ENCODE measurements at regions not wholly inside any gene's neighbourhood (a gene's known extent, or its start where the extent isn't known, plus 50 kb on each side); places are given as distances from the start of the nearest gene placed in this dataset.
"Not testable (repeated sequence)": the region's sequence is repeated elsewhere in the genome, so short reads cannot be mapped to it uniquely, and the experiment has no call there.

DNA sequence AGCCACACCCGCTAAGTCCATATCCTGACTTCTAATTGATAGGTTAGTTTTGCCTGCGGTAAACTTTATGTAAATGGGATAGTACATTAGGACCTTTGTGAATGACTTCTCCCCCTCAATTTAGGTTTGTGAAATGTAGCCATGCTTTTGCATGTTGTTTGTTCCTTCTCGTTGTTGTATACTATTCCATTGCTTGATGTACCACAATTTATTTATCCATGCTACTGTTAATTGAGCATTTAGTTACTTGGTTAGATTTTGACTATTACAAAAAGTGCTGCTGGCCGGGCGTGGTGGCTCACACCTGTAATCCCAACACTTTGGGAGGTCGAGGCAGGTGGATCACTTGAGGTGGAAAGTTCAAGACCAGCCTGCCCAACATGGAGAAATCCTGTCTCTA, 150.8 kb upstream of the MED13 start:
- not testable (repeated sequence) for DNase-seq (ENCODE audit: extremely low spot score, insufficient read length, low read depth)
- peak; percentile 33 for FAIRE-seq

DNA sequence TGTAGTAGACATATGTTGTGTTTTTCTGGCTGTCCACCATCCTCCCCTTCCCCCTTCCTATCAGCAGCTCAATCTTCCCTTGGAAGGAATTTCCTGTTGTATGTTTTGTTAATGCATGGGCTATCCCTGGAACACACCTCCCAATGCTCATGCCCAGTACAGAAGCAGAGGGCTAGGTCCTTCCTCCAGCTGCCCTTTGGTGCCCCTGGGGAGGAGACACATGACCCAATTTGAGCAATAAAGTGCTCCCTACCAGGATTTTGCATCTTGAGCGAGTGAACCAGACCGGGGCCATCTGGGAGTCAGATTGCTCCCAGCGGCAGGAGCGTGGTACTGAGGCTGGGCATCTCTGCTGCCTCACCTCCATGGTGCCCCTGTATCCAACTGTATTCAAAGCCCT, 141.5 kb upstream of the MED13 start:
- FAIRE-seq, result no peak
- no peak for DNase-seq (ENCODE audit: extremely low spot score, insufficient read length, low read depth)

DNA sequence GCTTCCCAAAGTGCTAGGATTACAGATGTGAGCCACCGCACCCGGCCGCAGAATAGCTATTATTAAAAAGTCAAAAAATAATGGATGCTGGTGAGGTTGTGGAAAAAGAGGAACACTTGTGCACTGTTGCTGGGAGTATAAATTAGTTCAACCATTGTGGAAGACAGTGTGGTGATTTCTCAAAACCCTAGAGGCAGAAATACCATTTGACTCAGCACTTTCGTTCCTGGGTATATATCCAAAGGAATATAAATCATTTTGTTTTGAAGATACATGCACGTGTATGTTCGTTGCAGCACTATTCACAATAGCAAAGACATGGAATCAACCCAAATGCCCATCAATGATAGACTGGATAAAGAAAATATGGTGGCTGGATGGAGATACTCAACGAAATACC, 132.1 kb upstream of the MED13 start:
- not testable (repeated sequence) for FAIRE-seq; DNase-seq (ENCODE audit: extremely low spot score, insufficient read length, low read depth)

DNA sequence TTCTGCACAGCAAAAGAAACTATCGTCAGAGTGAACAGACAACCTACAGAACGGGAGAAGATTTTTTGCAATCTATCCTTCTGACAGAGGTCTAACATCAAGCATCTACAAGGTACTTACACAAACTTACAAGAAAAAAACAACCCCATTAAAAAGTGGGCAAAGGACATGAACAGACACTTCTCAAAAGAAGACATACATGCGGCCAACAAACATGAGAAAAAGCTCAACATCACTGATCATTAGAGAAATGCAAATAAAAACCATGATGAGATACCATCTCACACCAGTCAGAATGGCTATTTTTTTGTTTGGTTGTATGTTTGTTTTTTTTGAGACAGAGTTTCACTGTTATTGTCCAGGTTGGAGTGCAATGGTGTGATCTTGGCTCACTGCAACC, 131.5 kb upstream of the MED13 start:
- DNase-seq (ENCODE audit: extremely low spot score, insufficient read length, low read depth), result not testable (repeated sequence)

DNA sequence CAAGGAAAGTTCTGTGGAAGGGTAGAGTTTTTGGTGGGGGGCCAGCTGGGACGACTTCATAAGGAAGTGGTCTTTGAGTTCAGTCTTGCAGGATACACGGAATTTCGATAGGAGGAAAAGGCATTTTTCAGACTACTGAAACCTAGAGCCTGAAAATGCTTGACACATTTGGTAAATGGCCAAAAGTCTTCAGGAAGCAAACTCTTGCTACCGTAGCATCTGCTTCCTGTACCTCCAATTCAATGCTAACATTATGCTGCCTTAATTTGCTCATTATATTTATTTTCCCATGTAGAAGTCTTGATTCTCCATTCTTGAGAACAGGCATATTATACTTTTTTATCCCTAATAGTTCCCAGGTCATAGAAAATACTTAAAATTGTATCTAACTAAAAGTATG, 129.3 kb upstream of the MED13 start:
- DNase-seq (ENCODE audit: extremely low spot score, insufficient read length, low read depth) (no peak), FAIRE-seq (no peak)

More for the DNA sequence above, 131.5 kb upstream of the MED13 start:
- not testable (repeated sequence) for FAIRE-seq

DNA sequence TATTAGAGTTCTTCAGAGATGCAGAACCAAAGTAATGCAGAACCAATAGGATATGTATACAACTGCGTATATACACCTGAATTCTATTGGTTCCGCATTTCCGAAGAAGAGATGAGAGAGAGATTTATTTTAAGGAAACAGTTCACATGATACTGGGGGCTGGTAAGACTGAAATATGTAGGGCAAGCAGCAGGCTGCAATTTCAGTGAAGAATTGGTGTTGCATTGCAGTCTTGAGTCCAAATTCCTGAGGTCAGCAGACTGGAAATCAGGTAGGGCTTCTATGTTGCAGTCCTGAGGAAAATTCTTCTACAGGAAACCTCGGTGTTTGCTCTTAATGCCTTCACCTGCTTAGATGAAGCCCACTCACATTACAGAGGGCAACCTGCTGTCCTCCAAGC, 128.2 kb upstream of the MED13 start:
- FAIRE-seq, result no peak

DNA sequence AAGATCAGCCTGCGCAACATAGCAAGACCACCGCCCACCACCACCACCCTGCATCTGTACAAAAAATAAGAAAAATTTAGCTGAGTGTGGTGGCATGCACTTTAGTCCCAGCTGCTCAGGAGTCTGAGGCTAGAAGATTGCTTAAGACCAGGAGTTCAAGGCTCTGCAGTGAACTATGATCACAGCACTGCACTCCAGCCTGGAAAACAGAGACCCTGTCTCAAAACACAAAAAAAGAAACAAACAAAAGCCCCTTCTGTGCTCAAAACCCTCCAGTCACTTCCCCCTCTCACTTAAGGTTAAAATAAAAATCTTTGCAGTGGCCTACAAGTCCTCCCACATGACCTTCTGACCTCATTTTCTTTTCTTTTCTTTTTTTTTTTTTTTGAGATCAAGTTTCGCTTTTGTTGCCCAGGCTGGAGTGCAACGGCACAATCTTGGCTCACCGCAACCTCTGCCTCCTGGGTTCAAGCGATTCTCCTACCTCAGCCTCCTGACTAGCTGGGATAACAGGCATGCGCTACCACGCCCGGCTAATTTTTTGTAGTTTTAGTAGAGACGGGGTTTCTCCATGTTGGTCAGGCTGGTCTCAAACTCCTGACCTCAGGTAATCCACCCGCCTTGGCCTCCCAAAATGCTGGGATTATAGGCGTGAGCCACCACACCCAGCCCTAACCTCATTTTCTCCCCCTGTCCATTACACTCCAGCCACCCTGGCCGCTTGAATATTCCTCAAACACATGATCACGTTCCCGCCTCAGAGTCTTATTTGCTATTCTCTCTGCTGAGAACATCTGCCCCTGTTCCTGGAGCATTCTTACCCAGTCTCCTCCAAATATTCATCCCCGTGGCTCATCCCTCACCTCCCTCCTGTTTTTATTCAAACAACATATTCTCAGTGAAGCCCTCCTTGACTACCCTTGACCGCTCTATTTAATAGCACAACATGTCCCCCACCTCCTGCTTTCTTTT, 126.6 kb upstream of the MED13 start:
- DNase-seq (ENCODE audit: extremely low spot score, insufficient read length, low read depth) (no peak), FAIRE-seq (no peak)

More for the DNA sequence above, 128.2 kb upstream of the MED13 start:
- no peak for DNase-seq (ENCODE audit: extremely low spot score, insufficient read length, low read depth)

DNA sequence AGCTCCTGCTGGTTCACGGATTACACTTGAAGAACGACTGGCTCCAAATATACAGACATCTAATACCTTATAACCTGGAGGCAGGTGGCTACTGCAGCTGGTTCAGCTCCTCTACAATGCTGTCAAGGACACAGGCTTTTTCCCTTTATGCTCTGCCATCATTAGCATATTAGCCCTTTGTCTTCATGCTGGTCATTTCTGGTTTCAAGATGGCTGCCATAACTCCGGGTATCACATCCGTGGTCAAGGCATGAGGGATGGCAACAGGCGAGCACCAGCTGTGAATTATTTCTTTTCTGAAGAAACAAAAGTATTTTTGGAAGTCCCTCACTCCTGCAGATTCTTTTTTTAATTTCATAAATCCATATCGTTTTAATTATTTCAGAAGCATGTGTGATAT, 124.3 kb upstream of the MED13 start:
- FAIRE-seq (no peak), DNase-seq (ENCODE audit: extremely low spot score, insufficient read length, low read depth) (no peak)

DNA sequence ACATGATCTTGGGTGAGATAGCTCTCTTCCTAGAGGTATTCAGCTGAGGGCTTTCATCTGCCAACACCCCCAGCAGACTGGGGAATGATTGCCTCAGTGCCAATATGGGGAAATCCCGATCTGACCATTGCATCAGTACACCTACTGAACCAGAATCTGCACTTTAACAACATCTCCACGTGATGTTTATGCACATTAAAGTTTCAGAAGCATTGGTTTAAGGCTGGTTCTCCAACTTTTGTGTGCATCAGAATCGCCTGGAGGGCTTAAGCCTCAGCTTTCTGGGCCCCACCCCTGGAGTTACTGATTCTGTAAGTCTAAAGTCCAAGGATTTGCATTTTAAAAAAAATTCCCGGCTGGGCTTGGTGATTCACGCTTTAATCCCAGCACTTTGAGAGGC, 123.6 kb upstream of the MED13 start:
- FAIRE-seq (no peak), DNase-seq (ENCODE audit: extremely low spot score, insufficient read length, low read depth) (no peak)

DNA sequence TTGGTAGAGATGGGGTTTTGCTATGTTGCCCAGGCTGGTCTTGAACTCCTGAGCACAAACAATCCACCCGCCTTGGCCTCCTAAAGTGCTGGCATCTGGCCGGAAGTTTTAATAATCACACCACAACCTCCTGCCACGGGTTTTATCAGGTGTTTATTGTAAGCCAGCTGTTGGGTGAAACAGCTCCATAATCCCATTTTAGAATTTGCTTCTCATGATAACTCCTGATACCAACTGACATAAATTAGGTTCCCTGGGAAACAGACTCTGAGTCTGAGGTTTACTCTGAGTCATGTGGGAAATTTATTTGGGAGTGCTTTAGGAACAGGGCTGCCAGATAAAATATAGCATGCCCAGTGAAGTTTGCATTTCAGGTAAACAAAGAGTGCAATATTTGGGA, 122.6 kb upstream of the MED13 start:
- DNase-seq (ENCODE audit: extremely low spot score, insufficient read length, low read depth) (no peak), FAIRE-seq (no peak)

DNA sequence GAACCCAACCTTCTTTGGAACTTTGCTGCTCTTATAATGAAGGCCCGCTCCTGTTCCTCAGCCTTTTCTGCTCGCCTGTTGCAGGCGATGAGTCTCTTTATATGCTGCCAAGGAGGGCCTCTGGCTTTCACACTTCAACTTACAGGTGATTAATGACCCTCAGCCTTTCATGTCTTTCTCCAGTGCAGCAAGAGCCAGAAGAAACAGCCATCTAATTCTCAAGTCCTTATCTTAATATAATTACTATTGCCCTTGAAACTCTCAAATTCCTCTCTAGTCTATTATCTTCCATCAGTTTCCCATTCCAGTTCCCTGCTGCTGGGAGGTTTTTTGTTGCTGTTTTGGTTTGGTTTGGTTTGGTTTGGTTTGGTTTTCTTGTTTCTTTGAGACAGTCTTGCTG, 121.8 kb upstream of the MED13 start:
- DNase-seq (ENCODE audit: extremely low spot score, insufficient read length, low read depth), result no peak
- no peak for FAIRE-seq

DNA sequence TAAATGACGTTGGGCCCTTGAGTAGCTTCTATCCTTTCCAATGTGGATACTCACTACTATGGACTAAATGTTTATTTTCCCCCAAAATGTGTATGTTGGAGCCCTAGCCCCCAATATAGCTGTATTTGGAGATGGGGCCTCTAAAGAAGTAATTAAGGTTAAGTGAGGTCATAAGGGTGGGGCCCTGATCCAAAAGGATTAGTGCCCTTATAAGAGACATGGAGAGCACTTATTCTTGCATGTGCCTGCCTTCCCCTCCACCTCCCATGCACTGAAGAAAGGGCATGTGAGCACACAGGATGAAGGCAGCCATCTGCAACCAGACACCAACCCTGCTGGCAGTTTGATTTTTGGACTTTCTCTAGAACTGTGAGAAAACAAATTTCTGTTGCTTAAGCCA, 115.7 kb upstream of the MED13 start:
- no peak for FAIRE-seq
- DNase-seq (ENCODE audit: extremely low spot score, insufficient read length, low read depth), result no peak

DNA sequence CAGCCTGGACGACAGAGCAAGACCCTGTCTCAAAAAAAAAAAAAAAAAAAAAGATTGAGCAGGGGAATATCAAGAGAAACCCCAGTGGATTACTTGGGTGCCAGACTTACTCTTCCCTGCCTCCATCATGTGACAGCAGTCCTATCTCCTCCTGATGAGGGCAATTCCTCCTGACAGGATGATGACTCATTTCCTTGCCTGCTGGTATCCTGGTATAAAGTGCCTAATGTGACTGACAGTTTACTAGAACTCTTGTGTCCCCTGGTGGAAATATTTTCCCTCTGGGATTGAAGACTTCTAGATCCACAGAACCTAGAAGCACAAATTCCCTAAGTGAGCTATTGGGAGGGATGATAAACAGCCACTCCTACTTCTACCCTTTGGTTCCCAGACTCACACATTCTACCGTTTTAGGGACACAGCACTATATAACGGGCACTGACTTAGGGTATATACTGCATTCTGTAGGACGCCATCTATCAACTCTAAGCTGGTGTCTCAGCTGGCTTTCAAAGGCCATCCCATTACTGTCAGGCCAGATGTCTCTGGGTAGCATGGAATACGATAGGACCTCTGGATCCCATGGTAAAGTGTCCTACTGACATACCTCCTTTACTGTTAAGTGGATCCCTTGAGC, 114.6 kb upstream of the MED13 start:
- DNase-seq (ENCODE audit: extremely low spot score, insufficient read length, low read depth) (no peak), FAIRE-seq (no peak)

DNA sequence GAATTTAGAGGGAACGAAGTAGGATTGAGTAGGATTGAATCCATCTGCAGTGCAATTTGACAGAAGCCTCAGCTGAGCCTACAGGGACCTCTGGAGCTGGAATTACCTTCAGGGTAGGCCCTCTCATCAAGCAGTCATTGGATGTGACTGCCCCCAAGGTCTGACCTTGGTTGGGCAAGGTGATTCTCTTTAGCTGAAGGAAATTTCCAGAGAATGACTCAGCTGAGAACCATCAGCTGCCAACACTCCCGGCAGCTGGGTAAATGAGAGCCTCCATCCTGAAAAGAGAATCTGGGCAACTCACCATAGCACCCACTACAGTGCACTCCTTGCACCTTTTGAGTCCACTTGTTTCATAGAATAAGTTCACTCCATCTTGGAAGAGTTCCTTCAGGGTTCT, 113.5 kb upstream of the MED13 start:
- DNase-seq (ENCODE audit: extremely low spot score, insufficient read length, low read depth) (no peak), FAIRE-seq (no peak)

DNA sequence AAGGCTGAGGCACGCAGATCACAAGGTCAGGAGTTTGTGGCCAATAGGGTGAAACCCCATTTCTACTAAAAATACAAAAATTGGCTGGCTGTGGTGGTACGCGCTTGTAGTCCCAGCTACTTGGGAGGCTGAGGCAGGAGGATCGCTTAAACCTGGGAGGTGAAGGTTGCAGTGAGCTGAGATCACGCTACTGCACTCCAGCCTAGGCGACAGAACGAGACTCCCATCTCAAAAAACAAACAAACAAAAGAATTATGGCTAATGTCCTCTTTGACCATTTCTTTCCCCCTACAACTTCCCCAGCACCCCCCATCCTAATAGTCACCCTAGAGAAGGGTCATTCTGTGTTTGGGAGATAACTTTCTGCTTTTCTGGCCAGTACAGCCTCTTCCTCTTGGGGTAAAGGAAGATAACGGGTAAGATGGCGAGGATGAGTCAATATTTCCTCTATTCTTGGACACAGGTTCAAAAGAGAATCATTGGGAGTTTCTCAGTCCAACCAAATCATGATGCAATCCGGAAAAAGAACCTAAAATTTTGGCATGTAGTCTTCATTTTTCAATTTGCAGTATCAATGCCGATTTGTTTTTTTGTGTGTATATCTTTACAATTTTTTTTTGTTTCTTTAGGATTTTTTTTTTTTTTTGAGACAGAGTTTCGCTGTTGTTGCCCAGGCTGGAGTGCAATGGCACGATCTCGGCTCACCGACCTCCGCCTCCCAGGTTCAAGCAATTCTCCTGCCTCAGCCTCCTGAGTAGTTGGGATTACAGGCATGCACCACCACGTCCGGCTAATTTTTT, 107.6 kb upstream of the MED13 start:
- FAIRE-seq (no peak), DNase-seq (ENCODE audit: extremely low spot score, insufficient read length, low read depth) (no peak)

DNA sequence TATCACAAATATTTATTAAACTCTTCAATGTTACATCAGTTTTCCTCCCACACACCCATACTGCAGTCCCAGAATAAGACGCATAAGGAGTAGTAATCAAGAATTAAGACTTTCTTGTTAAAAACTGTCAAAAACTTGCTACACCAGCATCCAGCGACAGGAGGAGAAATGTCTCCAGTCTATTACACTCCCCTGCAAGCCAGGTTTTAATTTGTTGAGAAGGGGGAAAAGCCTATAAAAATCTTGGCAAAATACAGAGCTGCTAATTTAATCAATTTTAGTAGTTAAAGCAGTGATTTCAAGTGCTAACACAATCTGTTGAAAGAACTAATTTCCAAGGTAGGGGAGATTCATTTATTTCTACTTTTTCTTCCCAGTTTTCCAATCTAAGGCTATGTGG, 102.0 kb upstream of the MED13 start:
- DNase-seq (ENCODE audit: extremely low spot score, insufficient read length, low read depth) (no peak), FAIRE-seq (no peak)

DNA sequence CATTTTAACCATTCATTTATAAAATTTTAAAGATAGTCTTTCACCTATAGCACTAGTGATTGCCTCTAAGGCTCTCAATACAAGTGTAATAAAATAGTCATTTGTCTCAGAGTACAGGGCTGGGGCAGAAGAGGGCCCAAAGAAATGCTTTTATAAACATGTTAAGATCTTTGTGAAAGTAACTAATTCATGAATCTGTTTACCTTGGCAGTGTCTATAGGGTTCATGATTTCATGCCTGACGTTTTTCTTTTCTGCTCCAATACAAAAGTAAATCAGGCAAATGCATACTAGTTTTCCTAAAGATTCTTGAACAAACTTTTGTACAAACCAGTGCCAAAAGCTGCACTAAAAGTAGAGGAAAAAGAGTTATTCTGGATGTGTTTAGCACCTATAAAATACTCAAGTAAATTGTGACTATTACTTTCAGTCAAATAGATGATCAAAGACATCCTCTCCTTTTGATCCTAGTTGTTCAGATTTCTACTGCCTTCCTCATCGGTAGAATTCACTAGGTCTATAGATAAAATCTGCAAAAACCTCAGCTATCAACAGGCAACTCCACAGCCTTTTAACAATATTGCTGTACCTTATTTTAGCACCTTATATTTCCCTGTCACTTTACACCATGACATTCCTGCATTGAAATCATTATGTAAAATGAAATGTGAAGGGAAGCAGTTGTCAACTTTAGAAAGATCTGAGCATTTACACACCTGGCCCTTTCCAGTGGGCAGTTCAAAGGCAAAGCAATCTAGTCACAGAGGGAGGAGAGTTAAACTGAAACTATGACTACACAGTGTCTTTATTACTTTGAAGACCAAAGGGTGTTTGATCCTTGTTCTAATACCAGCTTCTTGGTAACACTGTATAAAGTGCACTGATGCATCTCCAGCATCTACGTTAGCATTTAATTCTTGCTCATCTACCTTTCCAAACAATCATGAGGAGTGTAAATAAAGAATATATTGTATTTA, 100.0 kb upstream of the MED13 start:
- no peak for FAIRE-seq
- DNase-seq (ENCODE audit: extremely low spot score, insufficient read length, low read depth), result no peak

DNA sequence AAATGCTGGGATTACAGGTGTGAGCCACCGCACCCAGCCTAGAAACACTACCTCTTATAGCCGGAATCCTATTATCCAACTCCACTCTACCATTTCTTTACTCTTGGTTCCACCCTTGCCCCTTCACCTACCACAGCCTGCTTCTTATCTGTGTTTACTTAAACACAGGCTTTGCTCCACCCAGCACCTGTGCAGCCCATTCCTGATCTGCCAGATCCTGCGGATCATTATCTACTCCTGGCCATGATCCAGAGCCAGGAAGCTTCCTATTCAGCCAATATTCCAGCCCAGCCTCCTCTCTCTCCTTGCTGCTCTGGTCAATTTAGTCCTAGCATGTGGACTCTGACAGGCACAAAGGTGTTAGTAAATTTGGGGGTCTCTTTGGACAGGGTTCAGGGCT, 98.8 kb upstream of the MED13 start:
- no peak for DNase-seq (ENCODE audit: extremely low spot score, insufficient read length, low read depth)
- no peak for FAIRE-seq

DNA sequence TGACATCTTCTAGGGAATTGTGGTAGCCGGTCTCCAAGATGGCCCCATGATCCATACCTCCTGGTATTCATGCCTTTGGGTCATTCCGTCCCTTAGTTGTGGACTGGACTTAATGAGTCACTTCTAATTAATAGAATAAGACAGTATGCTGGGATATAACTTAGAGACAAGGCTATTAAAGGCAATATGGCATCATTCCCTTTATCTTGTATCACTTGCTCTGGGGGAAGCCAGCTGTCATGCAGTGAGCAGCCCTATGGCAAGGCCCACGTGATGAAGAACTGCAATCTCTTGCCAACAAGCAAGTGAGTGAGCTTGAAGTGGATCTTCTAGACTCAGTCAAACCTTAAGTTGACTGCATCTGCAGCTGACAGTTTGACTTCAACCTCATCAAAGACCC, 97.8 kb upstream of the MED13 start:
- no peak for DNase-seq (ENCODE audit: extremely low spot score, insufficient read length, low read depth)
- FAIRE-seq, result no peak
